Stimulated activated CD4-positive, alpha-beta T cell treated with anti-CD3 and anti-CD28 coated beads, Interleukin-1b, Interleukin-23, amount 100 ng/mL, for 48 hours (primary cell): ENCODE measurements at regions not wholly inside any gene's neighbourhood (a gene's known extent, or its start where the extent isn't known, plus 50 kb on each side); places are given as distances from the start of the nearest gene placed in this dataset.
"Not testable (repeated sequence)": the region's sequence is repeated elsewhere in the genome, so short reads cannot be mapped to it uniquely, and the experiment has no call there.

Experiments
- DNase-seq: peaks from one replicate; pipeline ENCODE4 v3.0.0-alpha.2; 2020

GRCh38 chr2:57049273-57049672 is 865.5 kb downstream of the CCDC85A start:
- no peak for DNase-seq

- no peak for DNase-seq
Measured at GRCh38 chr2:57050007-57050406, 866.2 kb downstream of the CCDC85A start.

GRCh38 chr2:57066301-57066700 is 882.5 kb downstream of the CCDC85A start:
- DNase-seq: not testable (repeated sequence)

GRCh38 chr2:57075226-57075625 is 891.4 kb downstream of the CCDC85A start:
- DNase-seq: no peak

GRCh38 chr2:57080035-57080434 is 896.2 kb downstream of the CCDC85A start:
- no peak for DNase-seq

- DNase-seq: no peak
Measured at GRCh38 chr2:57084697-57085281, 901.0 kb downstream of the CCDC85A start.

- no peak for DNase-seq
Measured at GRCh38 chr2:57093020-57093419, 909.2 kb downstream of the CCDC85A start.

GRCh38 chr2:57097855-57098254 is 914.1 kb downstream of the CCDC85A start:
- no peak for DNase-seq

- no peak for DNase-seq
Measured at GRCh38 chr2:57100436-57100835, 916.6 kb downstream of the CCDC85A start.

- no peak for DNase-seq
Measured at GRCh38 chr2:57105694-57106093, 921.9 kb downstream of the CCDC85A start.

GRCh38 chr2:57107353-57107752 is 923.6 kb downstream of the CCDC85A start:
- DNase-seq: no peak

GRCh38 chr2:57111531-57111930 is 927.7 kb downstream of the CCDC85A start:
- DNase-seq: no peak

GRCh38 chr2:57119141-57119540 is 927.5 kb upstream of the VRK2 start:
- DNase-seq: no peak

GRCh38 chr2:57126410-57126809 is 920.2 kb upstream of the VRK2 start:
- no peak for DNase-seq

- no peak for DNase-seq
Measured at GRCh38 chr2:57139179-57139578, 907.4 kb upstream of the VRK2 start.

- DNase-seq: no peak
Measured at GRCh38 chr2:57141269-57141668, 905.3 kb upstream of the VRK2 start.

- no peak for DNase-seq
Measured at GRCh38 chr2:57146951-57147350, 899.7 kb upstream of the VRK2 start.

GRCh38 chr2:57156231-57156924 is 890.2 kb upstream of the VRK2 start:
- DNase-seq: no peak

- DNase-seq: no peak
Measured at GRCh38 chr2:57160976-57161375, 885.6 kb upstream of the VRK2 start.

GRCh38 chr2:57177176-57177575 is 869.4 kb upstream of the VRK2 start:
- no peak for DNase-seq

- DNase-seq: no peak
Measured at GRCh38 chr2:57180042-57180567, 866.5 kb upstream of the VRK2 start.

- no peak for DNase-seq
Measured at GRCh38 chr2:57180678-57181077, 865.9 kb upstream of the VRK2 start.

- no peak for DNase-seq
Measured at GRCh38 chr2:57181315-57182038, 865.1 kb upstream of the VRK2 start.

- no peak for DNase-seq
Measured at GRCh38 chr2:57182916-57183315, 863.7 kb upstream of the VRK2 start.
